Gastrocnemius medialis (tissue), 4 donors: ENCODE measurements at regions not wholly inside any gene's neighbourhood (a gene's known extent, or its start where the extent isn't known, plus 50 kb on each side); places are given as distances from the start of the nearest gene placed in this dataset.

Experiments used
- CTCF ChIP-seq, 5 experiments: fragments of 450-650 bp in 3 of 5; fragments of 200-600 bp in 2 of 5; sonication (generic) in 2 of 5; IDR thresholded peaks in 4 of 5; conservative IDR thresholded peaks in 1 of 5; 1 replicate in 4 of 5; 2 replicates in 1 of 5; pipeline ENCODE4 v1.5.1; 2016 to 2019; ENCODE audit warnings: antibody characterized with exemption in 5 of 5, mild to moderate bottlenecking in 3 of 5, moderate library complexity in 3 of 5
- POLR2A ChIP-seq, 2 donors: fragments of 450-650 bp; IDR thresholded peaks; one replicate each; pipeline ENCODE4 v1.6.1; 2017; ENCODE audit warnings: antibody characterized with exemption in 2 of 2, mild to moderate bottlenecking in 2 of 2, moderate library complexity in 2 of 2

GRCh38 chr18:60861575-60861974 is 471.7 kb upstream of the CDH20 start:
- TF ChIP-seq CTCF (IDR thresholded peaks at IDR 0.05 in 4 of 5, conservative IDR thresholded peaks at IDR 0.05 in 1 of 5) (no peak), POLR2A (IDR thresholded peaks at IDR 0.05) (no peak)
